Mammary epithelial cell (primary cell): ENCODE measurements at regions not wholly inside any gene's neighbourhood (a gene's known extent, or its start where the extent isn't known, plus 50 kb on each side); places are given as distances from the start of the nearest gene placed in this dataset.
"Not testable (repeated sequence)": the region's sequence is repeated elsewhere in the genome, so short reads cannot be mapped to it uniquely, and the experiment has no call there.

Experiments
- CTCF ChIP-seq, 2 donors: IDR thresholded peaks in 1 of 2; conservative IDR thresholded peaks in 1 of 2; 2 replicates each; pipeline ENCODE4 v1.5.1; 2011 to 2012; ENCODE audit warnings: inconsistent platforms in 2 of 2, low read length in 2 of 2, mild to moderate bottlenecking in 2 of 2, control low read depth in 1 of 2, low read depth in 1 of 2; ENCODE audit not compliant: insufficient read depth in 1 of 2; ENCODE audit errors: extremely low read depth in 1 of 2
- EZH2 ChIP-seq: IDR thresholded peaks from 2 replicates; pipeline ENCODE4 v1.6.1; 2012; ENCODE audit warnings: low read length, inconsistent platforms, borderline replicate concordance

- not testable (repeated sequence) for TF ChIP-seq CTCF (conservative IDR thresholded peaks at IDR 0.05 in 1 of 2, IDR thresholded peaks at IDR 0.05 in 1 of 2; ENCODE audit: extremely low read depth in 1 of 2, insufficient read depth in 1 of 2, low read depth in 1 of 2, low read length in 2 of 2); EZH2
Observed at GRCh38 chr2:90047776-90048175, 1356.3 kb downstream of the RPIA start.
